RKO (cell line): ENCODE measurements at regions not wholly inside any gene's neighbourhood (a gene's known extent, or its start where the extent isn't known, plus 50 kb on each side); places are given as distances from the start of the nearest gene placed in this dataset.
"Not testable (repeated sequence)": the region's sequence is repeated elsewhere in the genome, so short reads cannot be mapped to it uniquely, and the experiment has no call there.

Source experiments
- DNase-seq: peaks from one replicate; pipeline ENCODE4 v3.0.0-alpha.2; 2016; ENCODE audit warnings: low spot score

DNA sequence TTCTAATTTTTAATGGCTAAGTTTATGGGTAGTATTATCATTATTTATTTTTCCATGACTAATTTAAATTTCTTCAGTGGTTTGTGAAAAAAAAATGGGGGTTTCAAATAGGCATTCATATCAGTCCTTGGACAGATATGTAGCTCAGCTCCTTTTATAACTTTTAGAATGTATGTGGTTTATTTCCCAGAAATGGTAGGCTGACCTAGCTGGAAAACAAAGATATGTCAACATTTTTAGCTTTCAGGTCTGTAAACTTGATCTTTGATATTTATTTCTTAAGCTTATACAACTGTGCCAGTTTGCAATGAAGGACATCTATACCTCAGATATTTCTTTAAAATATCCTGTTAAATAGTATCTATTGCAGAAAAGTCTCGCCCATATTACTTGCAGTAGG, 1815.5 kb downstream of the SLITRK5 start:
- DNase-seq: no peak

GRCh38 chr13:89490661-89491060, 1819.5 kb downstream of the SLITRK5 start:
- DNase-seq: no peak

- DNase-seq: no peak
Measured at GRCh38 chr13:89496478-89496877, 1825.3 kb downstream of the SLITRK5 start.

DNA sequence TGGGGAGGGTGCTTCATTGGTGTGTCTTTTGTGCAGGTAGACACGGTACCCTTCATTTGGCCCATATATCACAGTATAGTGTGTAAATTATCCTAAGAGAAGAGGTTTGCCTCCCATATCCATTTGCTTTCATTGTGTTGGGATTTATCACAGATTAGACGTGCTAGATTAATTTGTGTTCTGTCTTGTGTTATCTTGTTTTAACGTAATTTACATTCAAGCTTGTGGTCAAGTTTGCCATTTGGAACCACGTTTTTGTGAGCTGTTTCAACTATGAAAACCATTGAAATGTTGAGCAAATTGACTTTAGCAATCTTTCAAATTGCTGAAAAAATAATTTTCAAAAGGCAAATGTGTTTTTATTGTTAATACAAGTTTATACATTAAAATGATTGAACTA, 1826.5 kb downstream of the SLITRK5 start:
- no peak for DNase-seq

DNA sequence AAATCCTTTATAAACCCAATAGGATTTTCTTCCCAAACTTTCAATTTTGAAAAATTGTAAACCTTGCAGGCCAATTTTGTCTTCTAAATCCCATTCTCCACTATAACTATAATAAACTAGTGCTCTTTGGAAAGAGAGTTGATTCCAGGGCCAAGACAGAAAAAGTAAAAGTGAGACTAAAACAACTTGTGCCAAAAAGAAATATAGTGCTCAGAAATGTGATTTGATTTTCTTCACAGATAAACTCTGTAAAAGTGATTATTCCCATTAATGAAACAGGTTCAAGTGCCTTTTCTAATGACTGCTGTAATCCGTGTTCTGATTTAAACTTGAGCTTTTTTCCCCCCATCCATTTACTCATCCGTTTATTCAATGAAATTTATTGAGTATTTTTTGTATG, 1831.1 kb downstream of the SLITRK5 start:
- no peak for DNase-seq

- peak; percentile 40 for DNase-seq
Measured at GRCh38 chr13:89514534-89515312, 1832.8 kb upstream of the MIR17HG start.

GRCh38 chr13:89515948-89516347, 1831.5 kb upstream of the MIR17HG start:
- DNase-seq: no peak

DNA sequence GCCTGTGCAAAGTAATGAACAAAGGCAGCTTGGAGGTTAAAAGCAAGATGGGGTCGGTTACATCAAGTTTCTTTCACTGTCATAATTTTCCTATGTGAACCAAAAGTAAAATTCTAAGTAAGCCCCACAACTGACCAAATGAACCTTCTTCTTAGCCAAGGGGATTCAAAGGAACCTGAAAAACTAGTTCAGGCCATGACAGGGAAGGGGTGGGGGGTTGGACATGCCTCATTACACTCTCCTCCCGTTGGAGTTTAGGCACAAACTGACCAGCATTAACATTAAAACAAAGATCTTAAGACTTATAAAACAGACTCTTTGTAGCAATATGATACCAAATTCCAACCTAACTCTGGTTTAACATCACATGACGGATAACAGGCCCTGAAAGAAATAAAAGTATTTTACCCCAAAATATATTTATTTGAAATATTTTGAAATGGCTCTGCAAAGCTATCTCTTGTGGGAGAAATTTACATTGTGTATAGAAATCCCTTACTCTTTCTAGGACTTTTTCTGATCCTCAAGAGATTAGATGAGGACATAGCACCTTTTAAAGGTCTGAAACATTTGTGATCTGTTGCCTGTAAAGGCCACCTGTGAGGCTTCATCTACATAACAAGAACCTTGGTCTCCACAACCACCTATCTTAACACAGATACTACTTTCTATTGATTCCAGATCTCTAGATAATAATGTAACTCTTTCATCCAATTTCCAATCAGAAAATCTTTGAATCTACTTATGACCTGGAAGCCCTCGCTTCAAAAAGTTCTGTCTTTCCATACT, 1829.0 kb upstream of the MIR17HG start:
- no peak for DNase-seq

DNA sequence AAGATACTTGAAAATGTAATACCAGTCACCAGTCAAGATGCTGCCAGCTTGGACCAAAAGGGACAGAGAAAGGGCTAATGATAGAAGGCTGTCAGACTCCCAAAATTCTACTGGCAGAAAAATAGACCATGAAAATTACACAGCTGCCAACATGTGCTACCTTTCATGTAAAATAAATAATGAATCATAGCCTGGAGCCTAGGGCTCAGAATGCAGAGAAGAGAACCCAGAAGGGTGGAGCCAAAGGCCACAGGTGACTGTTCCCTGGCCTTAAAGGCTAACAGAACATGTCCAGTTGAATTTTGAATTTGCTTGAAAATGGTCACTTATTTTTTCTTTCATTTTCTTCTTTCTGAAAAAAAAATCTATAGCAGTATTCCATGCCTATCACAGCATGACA, 1827.0 kb upstream of the MIR17HG start:
- no peak for DNase-seq

- DNase-seq: not testable (repeated sequence)
Measured at GRCh38 chr13:89521672-89522071, 1825.8 kb upstream of the MIR17HG start.

GRCh38 chr13:89541091-89542030, 1806.1 kb upstream of the MIR17HG start:
- no peak for DNase-seq

- DNase-seq: no peak
Measured at GRCh38 chr13:89550938-89551337, 1796.5 kb upstream of the MIR17HG start.

DNA sequence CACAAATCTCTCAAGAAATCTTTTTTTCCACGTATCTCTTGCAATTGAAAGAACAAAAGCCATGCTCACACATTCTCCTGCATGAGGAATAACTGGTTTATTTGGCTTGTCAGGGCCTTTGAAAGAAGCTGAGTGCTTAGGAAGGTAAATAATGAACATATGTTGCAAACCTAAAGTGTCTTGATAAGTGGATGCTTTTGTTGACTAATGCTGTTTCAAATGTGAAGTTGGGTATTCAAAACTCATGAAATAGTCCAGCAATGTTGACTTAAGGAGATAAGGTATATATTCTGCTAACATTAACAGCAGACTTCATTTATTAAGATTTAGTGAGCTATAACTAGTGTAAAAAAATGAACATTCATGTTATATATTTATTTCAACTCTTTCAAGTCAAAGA, 1792.7 kb upstream of the MIR17HG start:
- no peak for DNase-seq

- DNase-seq: no peak
Measured at GRCh38 chr13:89565476-89566100, 1781.9 kb upstream of the MIR17HG start.

DNA sequence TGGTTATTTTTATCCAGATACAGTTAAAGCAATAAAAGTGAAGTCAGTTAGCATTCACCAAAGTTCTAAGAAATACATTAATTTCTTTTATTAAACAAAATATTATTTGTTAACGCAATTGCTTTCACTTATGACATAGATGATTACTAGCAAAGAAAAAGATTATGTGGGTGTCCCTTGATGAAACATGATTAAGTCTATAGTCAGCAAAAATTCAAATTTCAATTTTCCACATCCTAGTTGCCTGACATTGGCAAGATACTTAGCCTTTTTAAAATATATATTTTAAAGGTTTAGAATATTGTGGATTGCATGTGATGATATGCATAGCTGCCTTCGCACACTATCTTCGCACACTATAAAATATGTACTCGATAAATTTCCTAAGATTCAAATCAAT, 1780.5 kb upstream of the MIR17HG start:
- no peak for DNase-seq

DNA sequence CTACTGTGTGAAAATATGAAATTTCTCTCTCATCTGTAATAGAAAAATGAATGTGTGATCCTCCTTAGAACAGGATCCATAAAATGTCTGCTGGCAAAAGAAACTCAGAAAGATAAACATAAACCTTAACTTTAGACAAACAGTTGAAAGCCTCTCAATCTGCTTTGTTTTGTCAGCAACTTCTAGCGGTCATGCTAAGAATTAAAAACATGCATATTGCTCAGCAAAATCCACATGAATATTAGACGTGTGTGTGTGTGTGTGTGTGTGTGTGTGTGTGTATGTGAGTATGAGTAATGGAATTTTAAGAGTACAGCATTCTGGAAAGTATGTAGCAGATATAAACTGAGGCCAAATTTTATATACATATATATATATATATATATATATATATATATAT, 1779.2 kb upstream of the MIR17HG start:
- peak; percentile 2 for DNase-seq

- DNase-seq: no peak
Measured at GRCh38 chr13:89568746-89569145, 1778.7 kb upstream of the MIR17HG start.

DNA sequence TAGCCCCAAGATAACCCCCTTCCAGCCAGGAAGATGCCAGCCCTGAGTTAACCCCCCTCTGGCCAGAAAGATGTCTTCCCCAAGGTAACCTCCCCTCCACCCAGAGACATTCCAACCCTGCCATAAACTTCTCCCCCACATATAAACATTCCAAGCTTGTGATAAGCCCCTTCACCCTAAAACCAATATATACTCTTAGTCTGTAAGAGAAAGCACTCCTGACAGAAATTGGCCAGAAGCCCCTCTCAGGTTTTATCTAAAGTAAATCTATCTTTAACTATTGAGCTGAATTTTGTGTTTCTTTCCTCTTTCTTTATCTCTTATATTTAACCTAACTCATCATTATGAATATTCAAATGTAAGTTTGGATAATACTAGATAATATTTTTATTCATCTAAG, 1775.8 kb upstream of the MIR17HG start:
- DNase-seq: peak; percentile 16

- no peak for DNase-seq
Measured at GRCh38 chr13:89574077-89574476, 1773.4 kb upstream of the MIR17HG start.

DNA sequence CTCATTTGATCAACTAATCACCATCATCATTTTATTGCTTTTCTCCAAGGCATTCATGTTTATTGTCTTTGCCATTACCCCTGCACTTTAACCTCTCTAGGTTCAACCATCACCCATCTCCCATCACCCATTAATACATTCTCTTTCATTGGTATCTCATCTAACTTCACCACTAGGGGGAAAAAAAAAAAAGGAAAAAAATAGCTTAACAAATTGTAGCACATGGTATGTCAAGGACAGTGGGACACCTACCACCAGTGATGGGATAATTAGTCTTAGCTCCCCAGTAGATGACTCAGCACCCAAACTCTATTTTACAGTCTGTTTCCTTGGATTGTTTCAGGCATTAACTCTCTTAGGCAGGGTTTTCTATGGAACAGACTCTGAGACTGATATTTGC, 1770.2 kb upstream of the MIR17HG start:
- DNase-seq: no peak

GRCh38 chr13:89584058-89584620, 1763.3 kb upstream of the MIR17HG start:
- no peak for DNase-seq

DNA sequence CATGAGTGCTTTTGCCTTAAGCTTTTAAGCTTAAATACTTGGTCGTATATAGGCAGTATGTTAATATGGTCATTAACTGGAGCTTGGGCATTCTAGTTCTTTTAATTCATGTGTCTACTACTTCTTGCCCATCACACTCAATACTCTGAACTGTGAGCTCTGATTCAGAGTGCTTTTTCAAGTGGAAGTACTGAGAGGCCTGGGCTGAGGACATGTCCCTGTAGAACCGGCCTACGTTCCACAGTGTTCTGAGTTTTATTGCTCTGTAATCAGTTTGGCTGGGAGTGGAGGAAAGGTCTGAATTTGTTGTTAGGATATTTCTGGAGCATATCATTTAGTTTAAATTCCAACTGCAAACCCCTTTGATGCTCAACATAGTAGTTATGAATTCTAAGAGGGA, 1744.8 kb upstream of the MIR17HG start:
- DNase-seq: no peak
